ENCODE measurements at regions not wholly inside any gene's neighbourhood (a gene's known extent, or its start where the extent isn't known, plus 50 kb on each side); places are given as distances from the start of the nearest gene placed in this dataset.

GRCh38 chr10:31140716-31141115, 109.1 kb upstream of the ZNF438 start:
- DNase-seq (ENCODE audit: extremely low read depth in 1 of 2, low read depth in 1 of 2) = no peak

GRCh38 chr10:31142026-31142425, 110.4 kb upstream of the ZNF438 start:
- no peak for DNase-seq (ENCODE audit: extremely low read depth in 1 of 2, low read depth in 1 of 2)

- no peak for DNase-seq (ENCODE audit: extremely low read depth in 1 of 2, low read depth in 1 of 2)
Measured at GRCh38 chr10:31143331-31143935, 111.8 kb upstream of the ZNF438 start.

GRCh38 chr10:31145986-31146385, 114.3 kb upstream of the ZNF438 start:
- no peak for DNase-seq (ENCODE audit: extremely low read depth in 1 of 2, low read depth in 1 of 2)

GRCh38 chr10:31146491-31147209, 115.0 kb upstream of the ZNF438 start:
- DNase-seq (ENCODE audit: extremely low read depth in 1 of 2, low read depth in 1 of 2) = no peak

GRCh38 chr10:31147210-31147608, 115.5 kb upstream of the ZNF438 start:
- no peak for DNase-seq (ENCODE audit: extremely low read depth in 1 of 2, low read depth in 1 of 2)

GRCh38 chr10:31148951-31149350, 117.3 kb upstream of the ZNF438 start:
- DNase-seq (ENCODE audit: extremely low read depth in 1 of 2, low read depth in 1 of 2) = no peak

GRCh38 chr10:31149835-31150512, 118.3 kb upstream of the ZNF438 start:
- DNase-seq (ENCODE audit: extremely low read depth in 1 of 2, low read depth in 1 of 2) = no peak

- no peak for DNase-seq (ENCODE audit: extremely low read depth in 1 of 2, low read depth in 1 of 2)
Measured at GRCh38 chr10:31151301-31151700, 119.6 kb upstream of the ZNF438 start.

GRCh38 chr10:31152421-31153135, 120.9 kb upstream of the ZNF438 start:
- DNase-seq (ENCODE audit: extremely low read depth in 1 of 2, low read depth in 1 of 2) = no peak

- DNase-seq (ENCODE audit: extremely low read depth in 1 of 2, low read depth in 1 of 2) = no peak
Measured at GRCh38 chr10:31153161-31153560, 121.5 kb upstream of the ZNF438 start.

GRCh38 chr10:31153692-31154091, 122.0 kb upstream of the ZNF438 start:
- no peak for DNase-seq (ENCODE audit: extremely low read depth in 1 of 2, low read depth in 1 of 2)

GRCh38 chr10:31154996-31155395, 123.3 kb upstream of the ZNF438 start:
- no peak for DNase-seq (ENCODE audit: extremely low read depth in 1 of 2, low read depth in 1 of 2)

- DNase-seq (ENCODE audit: extremely low read depth in 1 of 2, low read depth in 1 of 2) = no peak
Measured at GRCh38 chr10:31157123-31158010, 125.7 kb upstream of the ZNF438 start.

- no peak for DNase-seq (ENCODE audit: extremely low read depth in 1 of 2, low read depth in 1 of 2)
Measured at GRCh38 chr10:31158011-31158658, 126.5 kb upstream of the ZNF438 start.

- DNase-seq (ENCODE audit: extremely low read depth in 1 of 2, low read depth in 1 of 2) = no peak
Measured at GRCh38 chr10:31166606-31167005, 134.9 kb upstream of the ZNF438 start.

GRCh38 chr10:31170636-31171035, 139.0 kb upstream of the ZNF438 start:
- DNase-seq (ENCODE audit: extremely low read depth in 1 of 2, low read depth in 1 of 2) = no peak

GRCh38 chr10:31171402-31172083, 139.9 kb upstream of the ZNF438 start:
- no peak for DNase-seq (ENCODE audit: extremely low read depth in 1 of 2, low read depth in 1 of 2)

- no peak for DNase-seq (ENCODE audit: extremely low read depth in 1 of 2, low read depth in 1 of 2)
Measured at GRCh38 chr10:31172925-31173324, 141.3 kb upstream of the ZNF438 start.

Measured in stimulated activated CD8-positive, alpha-beta memory T cell treated with anti-CD3 and anti-CD28 coated beads, Interleukin-7, amount 100 ng/mL, for 48 hours (primary cell).